Neural progenitor cell (in vitro differentiated cells): ENCODE measurements at regions not wholly inside any gene's neighbourhood (a gene's known extent, or its start where the extent isn't known, plus 50 kb on each side); places are given as distances from the start of the nearest gene placed in this dataset.

Experiments used
- EZH2phosphoT487 ChIP-seq: fragments of 200-600 bp; sonication (generic); IDR thresholded peaks from 2 replicates; pipeline ENCODE4 v1.6.1; 2017; ENCODE audit warnings: antibody characterized with exemption
- TF ChIP-seq, protein P1 (sequence below): fragments of 200-600 bp; sonication (generic); IDR thresholded peaks from 2 replicates; pipeline ENCODE4 v1.5.1; 2017; ENCODE audit warnings: antibody characterized with exemption, mild to moderate bottlenecking

GRCh38 chr10:78147202-78147601 is 113.5 kb downstream of the RPS24 start:
- TF ChIP-seq, protein P1, sequence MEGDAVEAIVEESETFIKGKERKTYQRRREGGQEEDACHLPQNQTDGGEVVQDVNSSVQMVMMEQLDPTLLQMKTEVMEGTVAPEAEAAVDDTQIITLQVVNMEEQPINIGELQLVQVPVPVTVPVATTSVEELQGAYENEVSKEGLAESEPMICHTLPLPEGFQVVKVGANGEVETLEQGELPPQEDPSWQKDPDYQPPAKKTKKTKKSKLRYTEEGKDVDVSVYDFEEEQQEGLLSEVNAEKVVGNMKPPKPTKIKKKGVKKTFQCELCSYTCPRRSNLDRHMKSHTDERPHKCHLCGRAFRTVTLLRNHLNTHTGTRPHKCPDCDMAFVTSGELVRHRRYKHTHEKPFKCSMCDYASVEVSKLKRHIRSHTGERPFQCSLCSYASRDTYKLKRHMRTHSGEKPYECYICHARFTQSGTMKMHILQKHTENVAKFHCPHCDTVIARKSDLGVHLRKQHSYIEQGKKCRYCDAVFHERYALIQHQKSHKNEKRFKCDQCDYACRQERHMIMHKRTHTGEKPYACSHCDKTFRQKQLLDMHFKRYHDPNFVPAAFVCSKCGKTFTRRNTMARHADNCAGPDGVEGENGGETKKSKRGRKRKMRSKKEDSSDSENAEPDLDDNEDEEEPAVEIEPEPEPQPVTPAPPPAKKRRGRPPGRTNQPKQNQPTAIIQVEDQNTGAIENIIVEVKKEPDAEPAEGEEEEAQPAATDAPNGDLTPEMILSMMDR = no peak
- no peak for TF ChIP-seq EZH2phosphoT487
